GM23248 (cell line): ENCODE measurements at regions not wholly inside any gene's neighbourhood (a gene's known extent, or its start where the extent isn't known, plus 50 kb on each side); places are given as distances from the start of the nearest gene placed in this dataset.

Experiments
- EZH2 ChIP-seq: fragments of 200-600 bp; sonication (generic); IDR thresholded peaks from 2 replicates; pipeline ENCODE4 v1.6.1; 2018; ENCODE audit warnings: antibody characterized with exemption, mild to moderate bottlenecking; ENCODE audit not compliant: insufficient read depth, poor library complexity, severe bottlenecking
- EZH2phosphoT487 ChIP-seq: fragments of 200-600 bp; sonication (generic); IDR thresholded peaks from 2 replicates; pipeline ENCODE4 v1.6.1; 2018; ENCODE audit warnings: antibody characterized with exemption, moderate library complexity, mild to moderate bottlenecking, low read depth; ENCODE audit not compliant: insufficient read depth

DNA sequence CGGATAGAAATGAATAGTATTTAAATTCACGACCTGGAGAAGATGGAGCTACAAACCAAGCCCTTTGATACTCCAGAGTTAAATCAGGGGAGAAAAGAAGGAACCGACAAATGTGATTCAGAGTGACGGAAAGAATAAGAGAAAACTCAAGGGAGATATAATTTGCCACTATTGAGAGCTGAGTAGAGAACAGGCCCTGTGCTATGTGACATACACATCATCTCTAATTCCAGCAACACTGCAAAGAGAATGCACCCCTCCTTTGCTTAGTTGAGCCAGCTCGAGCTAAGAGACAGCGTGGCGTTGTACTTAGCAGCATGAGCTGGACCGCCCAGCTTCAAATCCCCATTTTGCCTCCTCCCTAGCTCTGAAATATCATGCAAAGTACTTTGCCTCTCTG lies 266.4 kb upstream of the TENM3 start:
- TF ChIP-seq EZH2phosphoT487 (no peak), EZH2 (no peak)
